ENCODE measurements at regions not wholly inside any gene's neighbourhood (a gene's known extent, or its start where the extent isn't known, plus 50 kb on each side); places are given as distances from the start of the nearest gene placed in this dataset.
A peak's percentile ranks its signal among the peaks of the same experiment; 100 is the strongest.

DNA sequence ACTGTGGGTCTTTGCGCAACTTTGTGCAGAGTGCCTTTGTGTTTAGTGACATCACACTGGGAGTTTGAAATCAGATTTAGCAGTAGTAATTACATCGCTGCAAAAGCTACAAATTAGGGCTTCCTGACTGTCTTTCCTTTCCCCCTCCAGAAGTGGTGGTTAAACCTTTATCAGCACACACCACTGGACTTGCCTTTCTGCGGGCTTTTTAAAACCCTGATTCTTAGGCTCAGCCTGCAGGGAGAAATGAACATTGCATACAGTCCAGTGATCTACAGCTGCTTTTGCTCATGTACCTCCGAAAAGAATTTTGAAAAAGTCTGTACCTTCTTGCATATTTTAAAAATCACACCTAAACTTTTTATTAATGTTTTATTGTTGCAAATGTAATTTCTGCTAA, 219.7 kb upstream of the NAALADL2 start:
- H3K79me2 ChIP-seq (ENCODE audit: low read depth): no peaks in the 10 kb centered on the region
- no peaks in the 10 kb centered on the region for H4K20me1 ChIP-seq (ENCODE audit: low read depth)
- H3K27ac ChIP-seq: no peak overlapping the region
- H3K4me2 ChIP-seq: peak overlapping the region; percentile 5
- no peak overlapping the region for H3K9ac ChIP-seq
- H3K4me3 ChIP-seq: no peak overlapping the region
- no peaks in the 10 kb centered on the region for H3K27me3 Mint-ChIP-seq (ENCODE audit: insufficient read depth, low read depth)
- TF ChIP-seq EZH2 (IDR thresholded peaks at IDR 0.05) (no peak), EZH2phosphoT487 (IDR thresholded peaks at IDR 0.05) (no peak)
- TF ChIP-seq, protein P1, sequence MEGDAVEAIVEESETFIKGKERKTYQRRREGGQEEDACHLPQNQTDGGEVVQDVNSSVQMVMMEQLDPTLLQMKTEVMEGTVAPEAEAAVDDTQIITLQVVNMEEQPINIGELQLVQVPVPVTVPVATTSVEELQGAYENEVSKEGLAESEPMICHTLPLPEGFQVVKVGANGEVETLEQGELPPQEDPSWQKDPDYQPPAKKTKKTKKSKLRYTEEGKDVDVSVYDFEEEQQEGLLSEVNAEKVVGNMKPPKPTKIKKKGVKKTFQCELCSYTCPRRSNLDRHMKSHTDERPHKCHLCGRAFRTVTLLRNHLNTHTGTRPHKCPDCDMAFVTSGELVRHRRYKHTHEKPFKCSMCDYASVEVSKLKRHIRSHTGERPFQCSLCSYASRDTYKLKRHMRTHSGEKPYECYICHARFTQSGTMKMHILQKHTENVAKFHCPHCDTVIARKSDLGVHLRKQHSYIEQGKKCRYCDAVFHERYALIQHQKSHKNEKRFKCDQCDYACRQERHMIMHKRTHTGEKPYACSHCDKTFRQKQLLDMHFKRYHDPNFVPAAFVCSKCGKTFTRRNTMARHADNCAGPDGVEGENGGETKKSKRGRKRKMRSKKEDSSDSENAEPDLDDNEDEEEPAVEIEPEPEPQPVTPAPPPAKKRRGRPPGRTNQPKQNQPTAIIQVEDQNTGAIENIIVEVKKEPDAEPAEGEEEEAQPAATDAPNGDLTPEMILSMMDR (IDR thresholded peaks at IDR 0.05): no peak
- H3K9me3 ChIP-seq (ENCODE audit: low read depth): no peaks in the 10 kb centered on the region
- no peaks in the 10 kb centered on the region for H3K36me3 Mint-ChIP-seq
- no peak overlapping the region for H3K4me3 Mint-ChIP-seq
- DNase-seq (ENCODE audit: low spot score): peak; percentile 8
- H3K27me3 ChIP-seq: no peaks in the 10 kb centered on the region
- H3F3A ChIP-seq (ENCODE audit: low read depth): no peaks in the 10 kb centered on the region
- no peaks in the 10 kb centered on the region for H3K9me3 Mint-ChIP-seq
- no peaks in the 10 kb centered on the region for H3K4me1 Mint-ChIP-seq
- H3K36me3 ChIP-seq: no peaks in the 10 kb centered on the region
- H3K4me1 ChIP-seq: peaks cover 18% of the 10 kb centered on the region
- no peak overlapping the region for H2AFZ ChIP-seq (replicated peaks)
- no peak overlapping the region for H3K27ac Mint-ChIP-seq

DNA sequence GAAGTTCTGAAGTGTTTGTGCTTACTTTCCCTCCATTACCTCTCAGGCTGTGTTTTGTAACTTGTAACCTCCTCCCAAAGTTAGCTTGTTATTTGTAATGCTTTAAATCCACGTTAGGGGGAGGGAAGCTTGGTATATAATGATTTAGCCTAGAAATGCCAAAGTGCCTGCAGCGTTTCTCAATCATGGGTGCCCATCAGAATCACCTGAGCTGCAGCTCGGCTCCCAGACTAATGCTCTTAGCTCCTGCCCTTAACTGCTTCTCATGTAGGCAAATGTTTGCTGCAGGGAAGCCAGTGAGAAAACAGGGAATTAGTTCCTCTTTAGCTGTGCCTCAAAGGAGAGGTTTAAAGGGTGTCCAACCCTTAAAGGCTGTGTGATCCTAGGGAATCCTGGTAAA, 219.2 kb upstream of the NAALADL2 start:
- TF ChIP-seq, protein P1 (IDR thresholded peaks at IDR 0.05): no peak
- TF ChIP-seq EZH2phosphoT487 (IDR thresholded peaks at IDR 0.05) (no peak), EZH2 (IDR thresholded peaks at IDR 0.05) (no peak)
- no peak overlapping the region for H3K27ac ChIP-seq
- H3K4me2 ChIP-seq: no peak overlapping the region
- H3K36me3 ChIP-seq: no peaks in the 10 kb centered on the region
- Mint-ChIP-seq H3K4me3 (no peak overlapping the region), H3K36me3 (no peaks in the 10 kb centered on the region), H3K9me3 (no peaks in the 10 kb centered on the region), H3K27me3 (ENCODE audit: insufficient read depth, low read depth) (no peaks in the 10 kb centered on the region), H3K27ac (no peak overlapping the region), H3K4me1 (peaks cover 1% of the 10 kb centered on the region)
- H3K27me3 ChIP-seq: no peaks in the 10 kb centered on the region
- H2AFZ ChIP-seq (replicated peaks): peak overlapping the region; percentile 19
- H3K4me1 ChIP-seq: peaks cover 18% of the 10 kb centered on the region
- no peaks in the 10 kb centered on the region for H3F3A ChIP-seq (ENCODE audit: low read depth)
- no peak overlapping the region for H3K9ac ChIP-seq
- no peaks in the 10 kb centered on the region for H4K20me1 ChIP-seq (ENCODE audit: low read depth)
- DNase-seq (ENCODE audit: low spot score): peak; percentile 9
- no peaks in the 10 kb centered on the region for H3K9me3 ChIP-seq (ENCODE audit: low read depth)
- H3K4me3 ChIP-seq: no peak overlapping the region
- H3K79me2 ChIP-seq (ENCODE audit: low read depth): no peaks in the 10 kb centered on the region

DNA sequence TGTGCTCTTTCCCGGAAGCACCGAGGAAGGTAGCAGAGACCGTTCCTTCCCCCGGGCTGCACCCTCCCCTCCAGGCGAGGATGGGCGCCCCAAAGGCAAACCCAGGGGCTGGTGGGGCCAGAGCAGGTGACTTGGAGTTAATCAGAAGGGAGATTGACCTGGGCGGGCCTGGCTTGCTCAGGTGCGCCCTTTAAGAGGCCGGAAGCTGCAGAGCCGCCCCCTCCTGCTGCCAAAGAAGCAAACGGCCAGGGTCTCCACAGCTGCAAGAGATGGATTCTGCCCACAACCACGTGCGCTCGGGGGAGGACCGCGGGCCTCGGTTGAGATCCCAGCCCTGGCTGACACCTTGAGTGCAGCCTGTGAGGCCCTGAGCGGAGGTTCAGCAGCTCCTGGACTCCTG, 218.2 kb upstream of the NAALADL2 start:
- no peak overlapping the region for H3K4me3 ChIP-seq
- no peaks in the 10 kb centered on the region for H4K20me1 ChIP-seq (ENCODE audit: low read depth)
- no peak for TF ChIP-seq EZH2 (IDR thresholded peaks at IDR 0.05)
- TF ChIP-seq, protein P1 (IDR thresholded peaks at IDR 0.05): no peak
- TF ChIP-seq EZH2phosphoT487 (IDR thresholded peaks at IDR 0.05): no peak
- H3F3A ChIP-seq (ENCODE audit: low read depth): no peaks in the 10 kb centered on the region
- no peaks in the 10 kb centered on the region for H3K27me3 ChIP-seq
- DNase-seq (ENCODE audit: low spot score): no peak
- H3K4me3 Mint-ChIP-seq: no peak overlapping the region
- H3K36me3 Mint-ChIP-seq: no peaks in the 10 kb centered on the region
- H3K9me3 Mint-ChIP-seq: no peaks in the 10 kb centered on the region
- H3K27me3 Mint-ChIP-seq (ENCODE audit: insufficient read depth, low read depth): no peaks in the 10 kb centered on the region
- no peak overlapping the region for H3K4me2 ChIP-seq
- H3K36me3 ChIP-seq: no peaks in the 10 kb centered on the region
- no peak overlapping the region for H2AFZ ChIP-seq (replicated peaks)
- H3K4me1 ChIP-seq: peaks cover 18% of the 10 kb centered on the region
- H3K9me3 ChIP-seq (ENCODE audit: low read depth): no peaks in the 10 kb centered on the region
- H3K27ac Mint-ChIP-seq: no peak overlapping the region
- no peak overlapping the region for H3K9ac ChIP-seq
- no peaks in the 10 kb centered on the region for H3K79me2 ChIP-seq (ENCODE audit: low read depth)
- H3K4me1 Mint-ChIP-seq: peaks cover 9% of the 10 kb centered on the region
- no peak overlapping the region for H3K27ac ChIP-seq
